GM18502 (cell line): ENCODE measurements at regions not wholly inside any gene's neighbourhood (a gene's known extent, or its start where the extent isn't known, plus 50 kb on each side); places are given as distances from the start of the nearest gene placed in this dataset.
"Not testable (repeated sequence)": the region's sequence is repeated elsewhere in the genome, so short reads cannot be mapped to it uniquely, and the experiment has no call there.

ENCODE experiments used
- ATAC-seq: cut with Tn5 transposase; IDR thresholded peaks from one replicate; pipeline ENCODE4 v1.9.1; 2021; ENCODE audit warnings: mild to moderate bottlenecking; ENCODE audit not compliant: unreplicated experiment, poor library complexity

DNA sequence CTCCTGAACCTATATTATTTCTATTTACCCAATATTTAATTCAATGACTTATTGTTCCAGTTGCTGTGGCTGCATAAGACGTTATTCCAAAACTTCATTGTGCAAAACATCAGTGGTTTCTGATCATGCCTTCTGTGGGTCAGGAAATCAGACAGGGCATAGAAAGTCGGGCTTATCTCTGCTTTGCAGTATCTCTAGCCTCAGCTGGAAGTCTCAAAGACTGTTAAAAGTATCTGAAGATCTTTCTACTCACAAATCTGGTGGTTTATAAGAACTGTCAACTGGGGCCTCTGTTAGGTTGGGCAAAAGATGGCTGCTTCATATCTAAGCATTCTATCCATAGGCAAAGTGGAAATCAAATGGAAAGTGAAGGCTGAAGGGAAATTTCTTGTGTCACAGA lies 687.7 kb upstream of the ARRDC3 start:
- no peak for ATAC-seq

DNA sequence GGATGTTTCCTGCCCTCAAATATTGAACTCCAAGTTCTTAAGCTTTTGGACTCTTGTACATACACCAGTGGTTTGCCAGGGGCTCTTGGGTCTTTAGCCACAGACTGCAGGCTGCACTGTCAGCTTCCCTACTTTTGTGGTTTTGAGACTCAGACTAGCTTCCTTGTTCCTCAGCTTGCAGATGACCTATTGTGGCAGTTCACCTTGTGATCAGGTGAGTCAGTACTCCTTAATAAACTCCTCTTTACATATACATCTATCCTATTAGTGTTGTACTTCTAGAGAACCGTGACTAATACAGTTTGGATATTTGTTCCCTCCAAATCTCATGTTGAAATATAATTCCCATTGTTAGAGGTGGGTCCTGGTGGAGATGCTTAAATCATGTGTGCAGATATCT lies 681.9 kb upstream of the ARRDC3 start:
- ATAC-seq: no peak

DNA sequence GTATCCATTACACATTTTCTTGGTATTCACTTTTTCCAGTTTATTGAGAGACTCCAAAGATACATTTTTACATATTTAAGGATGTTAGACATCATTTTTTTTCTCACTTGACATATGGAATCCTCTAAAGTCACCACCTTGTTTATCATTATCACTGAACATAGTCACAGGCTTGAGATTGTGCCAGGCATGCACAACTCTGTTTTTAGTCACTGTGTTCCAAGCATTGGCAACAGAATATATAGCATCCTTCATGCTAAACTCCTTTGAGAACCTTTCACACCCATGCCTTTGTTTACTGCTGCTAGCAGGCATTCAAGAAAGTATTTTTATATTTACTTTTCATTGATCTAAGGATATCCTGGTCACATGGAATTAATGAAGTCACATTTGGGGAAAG lies 668.6 kb upstream of the ARRDC3 start:
- no peak for ATAC-seq

DNA sequence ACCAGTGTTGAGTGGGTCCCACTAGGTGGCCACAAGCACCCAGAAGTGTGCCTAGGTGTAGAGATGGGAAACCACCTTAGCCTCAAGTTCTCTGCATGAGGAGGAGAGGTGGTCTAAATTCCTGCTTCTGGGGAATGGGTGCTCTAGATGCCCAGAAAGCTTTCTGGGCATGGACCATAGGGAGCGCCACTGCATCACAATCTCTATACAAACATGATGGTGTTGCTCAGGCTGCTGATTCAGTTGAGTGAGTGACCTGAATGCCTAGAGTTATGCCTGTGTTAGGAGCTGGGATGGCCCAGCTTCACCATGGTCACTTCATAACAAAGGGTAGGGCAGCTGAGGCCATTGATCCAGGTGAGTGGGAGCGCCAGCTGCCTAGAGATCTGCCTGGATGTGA lies 667.9 kb upstream of the ARRDC3 start:
- no peak for ATAC-seq

DNA sequence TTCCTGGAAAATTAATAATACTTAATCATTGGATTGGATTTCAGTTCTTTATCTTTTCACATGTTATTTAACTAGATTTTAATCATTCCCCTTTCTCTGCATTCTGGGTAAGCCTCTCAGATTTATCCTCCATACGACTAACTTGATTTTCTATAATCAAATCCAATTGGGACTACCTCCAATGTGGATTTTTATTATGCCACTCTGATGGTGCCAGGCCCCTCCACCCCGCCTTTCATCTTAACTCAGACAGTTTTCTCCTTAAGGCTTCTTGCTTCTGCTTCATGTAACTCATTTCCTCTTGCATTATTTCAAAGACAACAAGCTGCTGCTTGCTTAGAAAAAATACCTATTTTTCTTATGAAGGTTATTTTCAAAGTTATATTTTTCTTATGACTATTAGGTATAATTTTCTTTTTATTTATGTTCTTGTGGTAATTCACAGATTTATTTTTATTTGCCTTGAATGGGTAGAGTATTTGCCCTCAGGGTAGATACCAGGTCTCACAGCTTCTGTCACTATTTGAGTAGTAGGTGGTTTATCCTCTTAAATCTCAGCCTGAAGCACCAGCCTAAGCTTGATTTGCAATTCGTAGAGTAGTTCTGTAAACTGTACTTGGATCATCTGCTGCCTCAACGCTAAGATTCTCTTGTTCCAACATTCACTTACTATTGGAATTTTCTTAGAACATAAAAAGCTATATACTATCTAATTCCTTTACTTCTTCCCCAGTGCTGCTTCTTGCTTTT lies 659.0 kb upstream of the ARRDC3 start:
- ATAC-seq: no peak

DNA sequence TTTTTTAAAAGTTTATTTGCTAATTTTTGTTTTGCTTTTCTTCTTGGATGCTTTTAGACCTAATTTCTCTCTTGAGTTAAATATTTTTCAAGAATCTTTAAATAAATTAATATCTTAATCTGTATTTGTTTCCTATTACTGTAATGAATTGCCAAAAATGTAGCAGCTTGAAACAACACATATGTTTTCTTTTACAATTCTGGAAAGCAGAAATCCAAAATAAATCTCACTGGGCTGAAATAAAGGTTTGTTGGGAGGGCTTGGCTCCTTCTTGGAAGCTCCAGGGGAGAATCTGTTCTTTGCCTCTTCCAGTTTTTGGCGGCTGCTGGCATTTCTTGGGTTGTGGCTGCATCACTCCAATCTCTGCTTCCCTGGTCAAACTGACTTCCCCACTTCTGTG lies 658.1 kb upstream of the ARRDC3 start:
- ATAC-seq: no peak

DNA sequence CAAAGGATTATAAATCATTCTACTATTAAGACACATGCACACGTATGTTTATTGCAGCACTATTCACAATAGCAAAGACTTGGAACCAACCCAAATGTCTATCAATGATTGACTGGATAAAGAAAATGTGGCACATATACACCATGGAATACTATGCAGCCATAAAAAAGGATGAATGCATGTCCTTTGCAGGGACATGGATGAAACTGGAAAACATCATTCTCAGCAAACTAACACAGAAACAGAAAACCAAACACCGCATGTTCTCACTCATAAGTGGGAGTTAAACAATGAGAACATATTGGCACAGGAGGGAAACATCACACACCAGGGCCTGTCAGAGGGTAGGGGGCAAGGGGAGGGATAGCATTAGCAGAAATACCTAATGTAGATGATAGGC lies 646.7 kb upstream of the ARRDC3 start:
- not testable (repeated sequence) for ATAC-seq

DNA sequence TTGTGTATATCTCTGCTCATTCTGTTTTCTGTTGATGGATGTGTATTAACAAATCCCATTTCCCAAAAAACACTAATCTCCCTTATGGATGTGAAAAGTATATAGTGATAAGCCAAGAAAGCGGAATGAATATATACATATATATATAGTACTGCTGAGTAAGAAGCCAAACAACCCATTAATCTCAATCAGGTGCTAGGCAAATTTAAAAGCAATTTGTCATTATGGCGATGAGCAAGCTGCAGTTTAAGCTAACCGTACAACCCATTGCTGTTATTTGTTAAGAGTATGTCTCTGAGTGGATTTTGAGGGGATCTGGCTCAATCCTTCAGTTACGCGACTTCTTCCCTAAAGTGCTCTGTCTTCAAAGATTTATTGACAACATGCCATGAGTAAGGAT lies 640.4 kb upstream of the ARRDC3 start:
- ATAC-seq: no peak

DNA sequence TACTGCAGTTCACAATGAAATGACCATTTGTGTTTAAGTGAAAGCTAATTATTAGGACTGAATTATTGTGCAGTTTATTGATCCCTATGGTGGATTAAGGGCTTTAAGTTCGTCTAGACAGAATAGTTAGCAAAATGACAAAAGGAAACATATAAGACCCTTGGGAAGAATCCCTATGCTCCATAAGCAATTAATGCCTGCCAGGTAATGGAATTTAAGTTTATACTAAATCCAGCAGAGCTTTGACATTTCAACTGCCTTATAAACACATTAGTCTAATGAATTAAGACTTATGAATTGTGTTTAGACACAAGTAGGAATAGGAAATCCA lies 640.0 kb upstream of the ARRDC3 start:
- no peak for ATAC-seq

DNA sequence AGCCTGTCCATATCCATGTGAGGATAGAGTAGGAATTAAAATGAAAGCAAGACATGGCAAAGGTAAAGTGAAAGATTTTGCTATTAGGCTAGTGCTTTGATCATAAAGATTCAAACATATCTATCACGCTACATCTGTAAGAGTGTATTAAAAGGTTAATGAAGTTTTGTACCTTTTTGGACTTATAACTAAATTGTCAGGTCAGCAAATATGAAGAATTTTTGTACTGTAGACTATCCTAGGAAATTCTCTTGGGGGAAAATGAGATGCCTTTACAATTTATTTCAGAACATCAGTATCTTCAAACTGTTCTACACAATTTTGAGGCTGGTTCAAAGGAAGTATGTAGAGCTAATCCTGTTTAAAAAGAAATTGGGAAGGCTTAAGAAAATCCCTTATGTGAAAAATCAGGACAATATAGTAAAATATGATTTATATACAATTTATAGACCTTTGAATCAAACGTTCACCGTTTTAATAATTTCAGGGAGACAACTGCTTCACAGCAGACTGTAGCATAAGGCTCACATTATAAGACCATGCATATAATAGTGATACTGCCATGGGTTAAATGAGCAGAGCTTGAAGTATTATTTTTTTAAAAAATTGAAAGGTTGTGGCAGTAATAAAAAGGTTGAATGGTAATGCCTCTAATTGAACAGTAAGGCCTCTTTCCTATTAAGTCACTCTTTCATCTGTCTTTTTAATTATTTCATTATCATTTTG lies 639.5 kb upstream of the ARRDC3 start:
- no peak for ATAC-seq

DNA sequence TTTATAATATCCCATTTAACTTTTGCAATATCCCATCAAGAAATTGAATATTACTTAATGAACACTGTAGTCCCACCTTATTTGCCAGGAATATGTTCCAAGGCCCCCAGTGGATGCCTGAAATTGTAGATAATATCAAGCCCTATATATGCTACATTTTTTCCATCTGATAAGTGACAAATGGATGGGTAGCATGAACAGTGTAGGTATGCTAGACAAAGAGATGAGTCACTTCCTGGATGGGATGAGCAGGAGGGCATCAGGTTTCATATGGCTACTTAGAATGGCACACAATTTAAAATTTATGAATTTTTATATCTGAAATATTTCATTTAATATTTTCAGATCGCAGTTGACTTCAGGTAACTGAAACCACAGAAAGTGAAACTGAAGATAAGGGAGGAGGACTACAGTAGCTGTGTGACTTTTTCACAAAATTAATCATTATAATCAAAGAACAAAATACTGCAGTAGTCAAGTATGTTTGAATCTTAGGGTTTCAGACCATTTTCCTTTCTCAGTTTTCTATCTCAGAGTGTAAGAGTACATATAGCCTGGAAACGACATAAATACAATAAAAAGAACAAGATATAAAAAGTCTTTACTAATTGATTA lies 636.4 kb upstream of the ARRDC3 start:
- no peak for ATAC-seq

DNA sequence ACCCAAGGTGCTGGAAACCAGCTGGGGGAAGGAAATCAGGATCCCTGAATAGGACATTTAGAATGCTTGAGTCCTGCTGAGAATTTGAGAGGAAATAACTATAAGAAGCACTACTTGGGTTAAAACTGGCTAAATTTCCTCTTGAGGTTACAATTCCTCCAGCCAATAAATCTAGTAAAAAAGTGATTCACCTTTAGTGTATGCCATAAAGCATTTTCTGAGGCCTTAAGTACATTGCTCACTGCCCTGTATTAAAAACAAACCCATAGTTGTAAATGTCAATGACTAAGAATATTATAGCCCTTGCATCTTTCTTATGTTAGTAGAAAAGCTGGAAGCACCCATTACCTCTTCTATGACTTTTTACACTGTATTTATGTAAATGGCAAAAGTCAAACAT lies 634.7 kb upstream of the ARRDC3 start:
- no peak for ATAC-seq

DNA sequence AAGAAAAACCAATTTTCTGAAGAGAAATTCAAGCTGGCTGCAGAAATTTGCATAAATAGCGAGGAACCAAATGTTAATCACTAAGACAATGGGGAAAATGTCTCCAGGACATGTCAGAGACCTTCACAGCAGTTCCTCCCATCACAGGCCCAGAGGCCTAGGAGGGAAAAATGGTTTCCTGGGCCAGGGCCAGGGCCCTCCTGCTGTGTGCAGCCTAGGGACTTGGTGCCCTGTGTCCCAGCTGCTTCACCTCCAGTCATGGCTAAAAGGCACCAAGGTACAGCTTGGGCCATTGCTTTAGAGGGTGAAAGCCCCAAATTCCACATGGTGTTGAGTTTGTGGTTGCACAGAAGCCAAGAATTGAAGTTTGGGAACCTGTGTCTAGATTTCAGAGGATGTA lies 628.7 kb upstream of the ARRDC3 start:
- ATAC-seq: not testable (repeated sequence)

DNA sequence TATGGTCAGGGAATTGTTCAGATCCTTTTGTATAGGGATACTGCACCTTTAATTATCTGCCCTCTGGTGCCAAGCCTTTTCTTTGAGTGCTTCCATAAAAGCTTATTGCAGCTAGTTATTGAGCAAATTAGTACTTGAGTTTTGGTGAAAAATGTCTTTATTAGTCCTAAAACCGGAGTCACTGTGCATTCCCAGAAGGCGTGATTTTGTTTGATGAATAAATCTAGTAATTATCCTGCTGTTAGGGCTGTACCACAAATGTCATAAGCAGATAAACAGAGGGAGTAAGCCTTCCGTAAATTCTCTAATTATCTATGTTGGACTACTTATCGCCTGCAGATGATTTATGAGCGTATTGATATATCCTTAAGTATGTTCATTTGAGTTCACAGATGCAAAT lies 620.7 kb upstream of the ARRDC3 start:
- ATAC-seq: no peak

DNA sequence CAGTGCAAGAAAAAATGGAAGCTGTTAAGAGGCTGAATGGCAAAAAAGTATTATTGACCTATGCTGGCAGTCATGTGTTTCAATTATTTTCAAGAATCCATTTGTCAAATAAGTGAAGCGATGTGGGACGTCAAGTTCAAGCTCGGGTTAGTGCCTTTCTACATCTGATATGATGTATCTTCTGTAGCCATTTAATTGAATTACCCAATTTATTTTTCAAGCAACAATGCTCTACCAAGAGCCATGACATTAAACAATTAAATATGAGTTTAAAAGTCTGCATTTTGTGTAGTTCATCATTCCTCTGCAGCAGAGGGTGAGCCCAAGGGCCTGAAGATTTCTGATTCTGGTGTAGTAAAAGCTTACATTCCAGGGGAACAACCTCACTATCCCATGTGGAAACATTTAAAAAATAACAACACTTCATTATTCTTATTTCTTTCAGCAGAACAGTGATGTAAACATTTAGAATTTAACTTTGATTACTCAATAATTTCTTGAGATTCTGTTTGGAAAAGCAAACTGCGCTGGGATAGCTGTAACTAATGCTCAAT lies 619.7 kb upstream of the ARRDC3 start:
- no peak for ATAC-seq

DNA sequence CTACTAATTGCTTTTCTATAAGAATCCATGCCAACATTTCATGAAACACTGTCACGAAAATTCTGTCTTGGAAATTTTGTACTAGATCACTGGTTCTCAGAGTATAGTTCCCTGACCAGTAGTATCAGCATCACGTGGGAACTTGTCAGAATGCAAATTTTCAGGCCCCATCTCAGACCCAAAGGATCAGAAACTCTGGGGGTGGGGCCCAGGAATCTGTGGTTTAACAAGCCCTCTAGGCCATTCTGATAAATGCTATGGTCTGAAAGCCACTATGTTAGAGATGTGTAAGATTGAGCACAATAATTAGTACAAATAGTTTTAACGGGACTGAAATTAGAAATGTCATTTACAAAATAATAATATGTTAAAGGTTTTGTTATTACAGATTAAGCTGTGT lies 615.7 kb upstream of the ARRDC3 start:
- no peak for ATAC-seq

DNA sequence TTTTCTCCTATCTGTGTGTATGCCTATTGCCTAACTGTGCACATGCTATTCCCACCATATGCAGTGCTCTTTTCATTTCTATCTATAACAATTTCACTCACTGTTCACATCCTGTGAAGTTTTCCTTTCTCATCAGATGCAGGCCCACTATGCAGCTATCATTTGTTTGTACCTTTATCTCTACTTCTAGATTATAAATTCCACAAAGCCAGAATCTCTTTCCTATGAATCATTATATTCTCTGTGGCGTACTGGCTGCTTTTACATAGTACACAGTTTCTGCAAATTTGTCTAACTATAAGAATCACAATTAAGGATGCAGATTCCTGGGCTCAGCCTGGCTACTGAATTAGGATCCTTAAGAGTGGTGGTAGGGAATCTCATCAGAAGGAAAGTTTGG lies 600.8 kb upstream of the ARRDC3 start:
- ATAC-seq: no peak

DNA sequence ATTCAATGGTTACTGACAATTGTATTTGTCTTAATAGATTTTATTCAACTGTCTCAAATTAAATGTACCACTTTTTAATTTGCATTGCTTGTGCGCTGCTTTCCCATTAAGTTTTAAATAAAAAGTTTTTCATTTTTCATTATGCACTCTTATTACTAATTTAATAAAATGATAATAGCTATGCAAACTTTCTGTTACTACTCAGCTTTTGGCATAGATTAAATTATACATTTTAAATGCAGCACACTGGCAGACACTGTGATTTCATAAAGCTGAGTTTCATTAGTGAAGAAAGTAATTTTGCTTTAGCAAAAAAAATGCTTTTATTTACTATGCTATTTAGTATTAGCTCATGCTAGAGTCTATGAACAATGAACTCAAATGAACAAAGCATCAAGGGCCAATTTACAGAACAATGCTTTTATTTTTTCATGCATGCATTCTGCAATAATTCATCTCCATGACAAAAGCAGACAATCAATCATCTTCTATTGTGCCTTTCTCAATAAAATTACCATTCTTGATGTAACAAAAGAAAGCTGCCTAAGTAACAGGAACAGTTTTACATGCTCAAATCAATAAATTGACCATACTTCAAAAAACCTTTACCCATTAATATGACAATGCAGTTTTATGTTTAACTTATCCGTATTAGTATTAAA lies 595.2 kb upstream of the ARRDC3 start:
- no peak for ATAC-seq

DNA sequence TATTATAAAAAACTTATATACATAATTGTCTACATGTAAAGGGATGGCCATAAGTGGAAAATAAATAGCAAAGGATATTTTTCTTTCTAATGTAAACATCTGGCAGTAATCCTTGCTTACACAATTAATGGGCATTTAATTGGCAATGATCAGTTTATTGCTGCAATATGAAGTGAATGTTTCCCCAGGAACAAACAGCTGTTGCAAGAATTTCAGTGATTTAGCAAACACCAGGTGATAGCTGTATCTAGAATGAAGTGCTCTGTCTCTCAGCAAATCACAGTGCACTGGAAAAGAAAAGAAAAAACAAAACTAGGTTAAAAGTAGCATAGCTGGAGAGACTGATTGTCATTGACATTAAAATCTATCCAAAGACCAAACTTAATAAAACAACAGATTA lies 594.5 kb upstream of the ARRDC3 start:
- no peak for ATAC-seq

DNA sequence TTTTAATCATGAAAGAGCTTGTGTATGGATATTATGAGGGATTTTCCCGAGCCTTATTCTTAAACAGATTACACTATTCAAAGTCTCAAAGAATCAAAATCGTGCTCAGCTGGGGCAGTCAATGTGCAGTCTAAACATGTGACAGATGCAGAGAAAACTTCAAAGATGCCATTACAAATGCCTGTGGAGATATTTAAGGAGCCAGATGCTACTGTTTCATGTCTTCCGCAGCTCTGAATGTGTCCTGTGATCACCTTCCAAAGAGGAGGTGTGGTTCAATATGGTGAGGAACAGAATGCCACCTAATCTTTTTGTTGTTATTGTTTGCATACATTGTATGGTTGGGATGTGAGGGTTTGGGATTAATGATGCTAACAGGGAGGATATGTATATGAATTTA lies 593.3 kb upstream of the ARRDC3 start:
- ATAC-seq: no peak

DNA sequence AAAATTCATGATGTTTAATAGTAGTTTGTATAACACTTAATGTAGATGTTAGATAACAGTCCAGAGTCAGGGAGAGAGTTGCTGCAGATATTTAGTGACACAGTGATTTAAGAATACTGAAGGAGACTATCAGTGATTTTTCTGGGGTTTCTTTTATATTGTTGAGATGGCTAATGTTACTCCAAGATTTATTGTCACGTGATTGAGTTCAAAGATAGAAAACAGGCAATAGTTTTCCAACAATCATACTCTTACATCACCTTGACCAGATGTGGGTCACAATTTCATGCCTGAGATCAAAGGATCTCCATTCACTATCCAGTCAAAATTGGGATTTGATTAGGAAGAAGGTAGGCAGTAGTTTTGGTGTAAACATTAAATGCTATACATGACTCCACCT lies 580.0 kb upstream of the ARRDC3 start:
- ATAC-seq: no peak
